ENCODE measurements at regions not wholly inside any gene's neighbourhood (a gene's known extent, or its start where the extent isn't known, plus 50 kb on each side); places are given as distances from the start of the nearest gene placed in this dataset.

DNA sequence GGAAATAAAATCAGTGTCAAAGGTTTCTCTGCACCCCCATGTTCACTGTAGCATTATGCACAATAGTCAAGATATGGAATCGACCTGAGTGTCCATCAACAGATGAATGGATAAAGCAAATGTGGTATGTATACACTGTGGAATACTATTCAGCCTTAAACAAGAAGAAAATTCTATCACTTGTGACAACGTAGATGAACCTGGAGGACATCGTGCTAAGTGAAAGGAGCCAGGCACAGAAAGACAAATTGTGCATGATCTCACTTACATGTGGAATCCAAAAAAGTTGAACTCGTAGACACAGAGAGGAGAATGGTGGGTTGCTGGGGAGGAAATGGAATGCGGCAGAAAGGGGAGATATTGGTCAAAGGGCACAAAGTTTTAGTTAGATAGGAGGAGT, 136.3 kb upstream of the ESR1 start:
- CTCF ChIA-PET, result no interaction called here
- H3K4me1 Mint-ChIP-seq (ENCODE audit: low read depth), result peaks cover 2% of the 10 kb centered on the region
- POLR2A ChIA-PET, result no interaction called here
- ATAC-seq (no peak), DNase-seq (no peak)
- H3K27ac Mint-ChIP-seq, result no peak overlapping the region
- no peaks in the 10 kb centered on the region for H3K9me3 Mint-ChIP-seq
- no peak overlapping the region for H3K4me3 Mint-ChIP-seq
- intact Hi-C loops (cut with micrococcal nuclease), result loop anchor here (10.0 kb wide), 1 partner anchor 594 kb away; no protein-coding TSS in a partner anchor
- H3K36me3 Mint-ChIP-seq (ENCODE audit: low read depth), result no peaks in the 10 kb centered on the region
- TF ChIP-seq, protein P1, sequence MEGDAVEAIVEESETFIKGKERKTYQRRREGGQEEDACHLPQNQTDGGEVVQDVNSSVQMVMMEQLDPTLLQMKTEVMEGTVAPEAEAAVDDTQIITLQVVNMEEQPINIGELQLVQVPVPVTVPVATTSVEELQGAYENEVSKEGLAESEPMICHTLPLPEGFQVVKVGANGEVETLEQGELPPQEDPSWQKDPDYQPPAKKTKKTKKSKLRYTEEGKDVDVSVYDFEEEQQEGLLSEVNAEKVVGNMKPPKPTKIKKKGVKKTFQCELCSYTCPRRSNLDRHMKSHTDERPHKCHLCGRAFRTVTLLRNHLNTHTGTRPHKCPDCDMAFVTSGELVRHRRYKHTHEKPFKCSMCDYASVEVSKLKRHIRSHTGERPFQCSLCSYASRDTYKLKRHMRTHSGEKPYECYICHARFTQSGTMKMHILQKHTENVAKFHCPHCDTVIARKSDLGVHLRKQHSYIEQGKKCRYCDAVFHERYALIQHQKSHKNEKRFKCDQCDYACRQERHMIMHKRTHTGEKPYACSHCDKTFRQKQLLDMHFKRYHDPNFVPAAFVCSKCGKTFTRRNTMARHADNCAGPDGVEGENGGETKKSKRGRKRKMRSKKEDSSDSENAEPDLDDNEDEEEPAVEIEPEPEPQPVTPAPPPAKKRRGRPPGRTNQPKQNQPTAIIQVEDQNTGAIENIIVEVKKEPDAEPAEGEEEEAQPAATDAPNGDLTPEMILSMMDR (IDR thresholded peaks at IDR 0.05), result no peak
- H3K27me3 Mint-ChIP-seq, result peaks cover 3% of the 10 kb centered on the region

DNA sequence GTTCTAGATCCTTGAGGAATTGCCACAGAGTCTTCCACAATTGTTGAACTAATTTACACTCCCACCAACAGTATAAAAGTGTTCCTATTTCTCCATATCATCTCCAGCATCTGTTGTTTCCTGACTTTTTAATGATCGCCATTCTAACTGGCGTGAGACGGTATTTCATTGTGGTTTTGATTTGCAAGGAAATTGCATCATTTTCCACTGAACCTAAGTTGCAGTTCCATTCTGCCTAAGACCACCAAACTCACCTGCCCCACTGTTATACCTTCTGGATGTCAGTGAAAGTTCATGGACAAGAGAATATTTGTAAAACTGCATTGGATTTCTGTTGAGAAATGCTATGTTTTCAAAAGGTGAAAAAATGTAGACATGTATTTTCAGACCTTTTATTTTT, 132.9 kb upstream of the ESR1 start:
- intact Hi-C loops (cut with micrococcal nuclease), result loop anchor here (10.0 kb wide), 1 partner anchor 590 kb away; no protein-coding TSS in a partner anchor
- ChIA-PET POLR2A (no interaction called here), CTCF (interaction anchor here (1.9 to 2.7 kb wide), 3 partner anchors 14 to 450 kb away, joined by 7 to 13 read pairs (median 8); no protein-coding TSS in a partner anchor)
- Mint-ChIP-seq H3K4me1 (ENCODE audit: low read depth) (peaks cover 5% of the 10 kb centered on the region), H3K4me3 (no peak overlapping the region), H3K27ac (no peak overlapping the region), H3K27me3 (no peaks in the 10 kb centered on the region), H3K36me3 (ENCODE audit: low read depth) (no peaks in the 10 kb centered on the region), H3K9me3 (no peaks in the 10 kb centered on the region)
- DNase-seq (no peak), ATAC-seq (no peak)
- TF ChIP-seq, protein P1 (IDR thresholded peaks at IDR 0.05), result no peak

DNA sequence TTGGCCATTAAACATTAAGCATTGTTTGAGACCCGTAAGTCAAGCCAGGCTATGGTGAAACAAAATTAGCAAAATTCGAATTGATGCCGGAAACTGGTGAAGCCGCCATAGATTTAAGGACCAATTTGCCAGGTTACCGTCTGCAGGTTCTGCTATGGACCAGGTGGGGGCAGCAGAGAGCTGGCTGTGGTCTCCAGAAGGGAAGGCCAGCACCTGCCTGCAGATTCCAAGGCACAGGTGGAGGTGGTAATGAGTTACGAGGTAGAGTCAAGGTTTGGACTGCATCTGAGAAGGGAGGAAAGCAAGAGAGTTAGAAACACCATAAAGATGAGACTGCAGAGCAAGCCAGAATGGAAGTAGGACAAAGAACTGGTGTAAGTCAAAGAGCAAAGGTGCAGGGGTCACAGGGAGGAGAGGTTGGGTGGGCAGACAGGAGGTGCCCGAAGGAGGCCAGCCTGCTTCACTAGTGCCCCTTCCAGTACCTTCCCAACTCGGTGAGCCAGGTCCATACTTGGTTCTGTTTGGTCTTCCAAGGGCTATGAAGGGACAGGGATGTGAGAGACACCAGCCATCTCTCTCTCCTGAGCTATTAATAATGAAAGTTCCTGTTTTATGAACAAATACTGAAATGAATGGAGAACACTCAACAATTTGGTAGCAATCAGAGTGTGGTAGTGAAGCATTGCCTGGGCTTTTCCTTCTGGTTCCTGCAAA, 131.6 kb upstream of the ESR1 start:
- no peak overlapping the region for H3K27ac Mint-ChIP-seq
- H3K9me3 Mint-ChIP-seq, result no peaks in the 10 kb centered on the region

DNA sequence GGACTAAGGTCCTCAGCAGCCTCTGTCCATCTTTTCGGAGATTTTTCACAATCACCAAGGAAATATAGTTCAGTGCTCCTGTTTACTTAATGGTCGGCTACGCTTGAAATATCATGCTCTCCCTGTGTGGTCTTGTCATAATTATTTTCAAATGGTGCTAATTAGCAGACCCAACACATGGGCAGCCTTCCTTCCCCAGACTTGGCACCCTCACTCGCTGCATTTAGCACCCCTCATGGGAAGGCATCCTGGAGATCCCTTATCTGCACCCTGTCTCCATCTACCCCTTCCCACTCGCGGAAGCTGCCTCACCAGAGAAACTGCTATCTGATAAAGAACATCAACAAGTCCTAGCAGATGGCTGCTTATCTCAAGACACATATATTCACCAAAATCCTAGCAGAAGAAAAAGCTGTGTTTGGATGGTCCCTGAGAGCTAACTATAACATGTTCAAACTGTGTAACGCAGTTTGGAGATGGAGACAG, 131.0 kb upstream of the ESR1 start:
- TF ChIP-seq, protein P1 (IDR thresholded peaks at IDR 0.05), result no peak
- Mint-ChIP-seq H3K9me3 (no peaks in the 10 kb centered on the region), H3K4me1 (ENCODE audit: low read depth) (peaks cover 12% of the 10 kb centered on the region), H3K36me3 (ENCODE audit: low read depth) (no peaks in the 10 kb centered on the region), H3K4me3 (no peak overlapping the region), H3K27ac (no peak overlapping the region), H3K27me3 (no peaks in the 10 kb centered on the region)
- ChIA-PET CTCF (interaction anchor here (0.6 to 2.7 kb wide), 16 partner anchors 10 to 448 kb away, joined by 3 to 13 read pairs (median 4); no protein-coding TSS in a partner anchor), POLR2A (no interaction called here)
- ATAC-seq (no peak), DNase-seq (no peak)
- intact Hi-C loops (cut with micrococcal nuclease), result loop anchor here (5.0 to 10.0 kb wide), 2 partner anchors 86 to 588 kb away; no protein-coding TSS in a partner anchor

More for the DNA sequence above, 131.6 kb upstream of the ESR1 start:
- ChIA-PET POLR2A (no interaction called here), CTCF (interaction anchor here (0.7 to 2.7 kb wide), 15 partner anchors 11 to 449 kb away, joined by 3 to 13 read pairs (median 4); no protein-coding TSS in a partner anchor)
- H3K36me3 Mint-ChIP-seq (ENCODE audit: low read depth), result no peaks in the 10 kb centered on the region
- no peak overlapping the region for H3K4me3 Mint-ChIP-seq
- intact Hi-C loops (cut with micrococcal nuclease), result loop anchor here (5.0 to 10.0 kb wide), 2 partner anchors 86 to 589 kb away; no protein-coding TSS in a partner anchor
- peaks cover 7% of the 10 kb centered on the region for H3K4me1 Mint-ChIP-seq (ENCODE audit: low read depth)
- TF ChIP-seq, protein P1 (IDR thresholded peaks at IDR 0.05), result peak; percentile 93
- peak; percentile 86 for ATAC-seq
- peak; percentile 64 for DNase-seq
- H3K27me3 Mint-ChIP-seq, result no peaks in the 10 kb centered on the region

DNA sequence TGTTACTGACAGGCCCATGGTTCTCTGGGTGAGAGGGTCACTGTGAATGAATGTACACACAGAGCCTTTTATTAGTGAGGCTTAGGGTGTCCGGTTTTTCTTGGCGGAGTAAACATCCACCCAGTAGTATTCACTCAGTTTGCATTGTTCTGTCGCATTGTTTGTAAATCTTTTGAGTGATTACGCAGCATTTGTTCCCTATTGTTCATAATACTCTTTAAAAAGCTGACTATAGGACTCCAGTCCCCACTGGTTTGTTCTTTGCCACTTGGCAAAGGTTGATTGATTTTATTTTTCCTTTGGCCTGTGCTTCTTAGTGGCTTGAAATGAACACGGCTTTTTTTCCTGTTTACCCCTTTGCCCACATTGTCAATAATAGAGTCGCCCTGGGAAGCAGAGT, 130.1 kb upstream of the ESR1 start:
- Mint-ChIP-seq H3K9me3 (no peaks in the 10 kb centered on the region), H3K27ac (no peak overlapping the region), H3K4me3 (no peak overlapping the region), H3K36me3 (ENCODE audit: low read depth) (no peaks in the 10 kb centered on the region), H3K4me1 (ENCODE audit: low read depth) (peaks cover 19% of the 10 kb centered on the region), H3K27me3 (no peaks in the 10 kb centered on the region)
- intact Hi-C loops (cut with micrococcal nuclease), result loop anchor here (5.0 to 10.0 kb wide), 2 partner anchors 85 to 587 kb away; no protein-coding TSS in a partner anchor
- ChIA-PET POLR2A (no interaction called here), CTCF (interaction anchor here (1.3 to 2.7 kb wide), 4 partner anchors 13 to 447 kb away, joined by 3 to 13 read pairs (median 6); no protein-coding TSS in a partner anchor)
- no peak for DNase-seq
- ATAC-seq, result no peak
- TF ChIP-seq, protein P1 (IDR thresholded peaks at IDR 0.05), result no peak
